Mesothelial cell of epicardium (in vitro differentiated cells): ENCODE measurements at regions not wholly inside any gene's neighbourhood (a gene's known extent, or its start where the extent isn't known, plus 50 kb on each side); places are given as distances from the start of the nearest gene placed in this dataset.

Source experiments
- DNase-seq, 2 experiments: peaks; one replicate each; pipeline ENCODE4 v3.0.0; 2021; ENCODE audit warnings: low spot score in 2 of 2; ENCODE audit not compliant: unreplicated experiment in 2 of 2
- H3K27ac Mint-ChIP-seq: 2 replicates; pipeline ENCODE4 v1.8.0; 2021; ENCODE audit warnings: mixed read lengths
- H3K27me3 Mint-ChIP-seq: 2 replicates; pipeline ENCODE4 v1.8.0; 2021; ENCODE audit warnings: low read depth, mixed read lengths
- H3K36me3 Mint-ChIP-seq: 2 replicates; pipeline ENCODE4 v1.8.0; 2021; ENCODE audit warnings: mixed read lengths
- H3K4me1 Mint-ChIP-seq: 2 replicates; pipeline ENCODE4 v1.8.0; 2021; ENCODE audit warnings: mixed read lengths
- H3K4me3 Mint-ChIP-seq: 2 replicates; pipeline ENCODE4 v1.8.0; 2021; ENCODE audit warnings: mild to moderate bottlenecking, moderate library complexity, mixed read lengths
- H3K9me3 Mint-ChIP-seq: 2 replicates; pipeline ENCODE4 v1.8.0; 2021; ENCODE audit warnings: mixed read lengths
- CTCF ChIP-seq: fragments of 200-600 bp; sonication (generic); IDR thresholded peaks from one replicate; pipeline ENCODE4 v1.5.0; 2021; ENCODE audit warnings: antibody characterized with exemption; ENCODE audit not compliant: unreplicated experiment

- no peaks in the 10 kb centered on the region for H3K36me3 Mint-ChIP-seq
- H3K27ac Mint-ChIP-seq: no peak overlapping the region
- no peak for TF ChIP-seq CTCF
- peaks cover 2% of the 10 kb centered on the region for H3K9me3 Mint-ChIP-seq
- H3K4me3 Mint-ChIP-seq: no peak overlapping the region
- peaks cover 8% of the 10 kb centered on the region for H3K4me1 Mint-ChIP-seq
- no peak for DNase-seq
- no peaks in the 10 kb centered on the region for H3K27me3 Mint-ChIP-seq
Measured at GRCh38 chr18:5643288-5643687, 99.5 kb upstream of the EPB41L3 start.

- DNase-seq: no peak
- Mint-ChIP-seq H3K9me3 (no peaks in the 10 kb centered on the region), H3K36me3 (no peaks in the 10 kb centered on the region)
Measured at GRCh38 chr18:5640939-5641338, 97.1 kb upstream of the EPB41L3 start.

GRCh38 chr18:5639131-5639530, 95.3 kb upstream of the EPB41L3 start:
- H3K36me3 Mint-ChIP-seq: no peaks in the 10 kb centered on the region
- H3K4me3 Mint-ChIP-seq: no peak overlapping the region
- no peaks in the 10 kb centered on the region for H3K9me3 Mint-ChIP-seq
- no peaks in the 10 kb centered on the region for H3K27me3 Mint-ChIP-seq
- no peak overlapping the region for H3K27ac Mint-ChIP-seq
- no peak for DNase-seq
- TF ChIP-seq CTCF: no peak
- peaks cover 8% of the 10 kb centered on the region for H3K4me1 Mint-ChIP-seq

More at GRCh38 chr18:5640939-5641338, 97.1 kb upstream of the EPB41L3 start:
- Mint-ChIP-seq H3K27ac (no peak overlapping the region), H3K4me1 (peaks cover 8% of the 10 kb centered on the region), H3K4me3 (no peak overlapping the region), H3K27me3 (no peaks in the 10 kb centered on the region)
- TF ChIP-seq CTCF: no peak

- Mint-ChIP-seq H3K36me3 (no peaks in the 10 kb centered on the region), H3K4me3 (no peak overlapping the region), H3K9me3 (no peaks in the 10 kb centered on the region), H3K4me1 (peaks cover 6% of the 10 kb centered on the region), H3K27me3 (peaks cover 7% of the 10 kb centered on the region), H3K27ac (no peak overlapping the region)
- no peak for DNase-seq
- no peak for TF ChIP-seq CTCF
Measured at GRCh38 chr18:5632041-5632440, 88.2 kb upstream of the EPB41L3 start.

GRCh38 chr18:5630900-5631413, 87.2 kb upstream of the EPB41L3 start:
- no peak overlapping the region for H3K27ac Mint-ChIP-seq
- peak overlapping the region; percentile 80 for H3K4me3 Mint-ChIP-seq
- TF ChIP-seq CTCF: no peak
- no peaks in the 10 kb centered on the region for H3K9me3 Mint-ChIP-seq
- peaks cover 7% of the 10 kb centered on the region for H3K27me3 Mint-ChIP-seq
- H3K4me1 Mint-ChIP-seq: peaks cover 6% of the 10 kb centered on the region
- no peaks in the 10 kb centered on the region for H3K36me3 Mint-ChIP-seq
- DNase-seq: no peak
